ENCODE measurements at regions not wholly inside any gene's neighbourhood (a gene's known extent, or its start where the extent isn't known, plus 50 kb on each side); places are given as distances from the start of the nearest gene placed in this dataset.

DNA sequence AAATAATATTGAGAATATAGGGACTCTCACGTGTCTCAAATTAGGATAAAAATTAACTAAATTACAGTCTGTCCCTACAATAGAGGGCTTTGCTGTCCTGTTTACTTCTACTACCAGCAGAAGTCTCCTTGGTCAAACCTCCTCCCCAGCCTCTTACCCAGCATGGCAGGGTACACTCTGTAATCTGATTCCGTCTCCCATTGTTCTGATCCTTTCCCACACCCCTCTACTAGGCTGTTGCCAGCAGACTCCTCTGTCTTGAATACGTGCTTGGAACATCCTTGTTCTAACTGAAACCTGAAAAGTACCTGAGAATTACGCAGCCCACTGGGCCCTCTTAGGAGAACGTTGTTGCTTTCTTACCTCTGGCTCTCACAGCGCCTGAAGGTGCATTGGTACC, 112.2 kb upstream of the PREP start:
- no peak for DNase-seq
- Histone ChIP-seq H3K27me3 (peaks cover 4% of the 10 kb centered on the region), H3K27ac (no peak overlapping the region), H3K4me3 (no peak overlapping the region), H3K9me3 (no peaks in the 10 kb centered on the region), H3K36me3 (no peaks in the 10 kb centered on the region), H3K4me1 (no peaks in the 10 kb centered on the region)
- WGBS, 2 donors (ENCODE audit: low coverage in 1 of 2) = 87 to 89% methylated on average over 5 to 6 of the region's 6 CpGs
- intact Hi-C loops (cut with DNase I; ENCODE audit: low total_unique reads) = no loop called here
- in situ Hi-C loops (cut with MboI; ENCODE audit: low pct_ligation_motif_present in 1 of 4, low pct_unique_long_range_greater_than_20kb in 1 of 4, low sequenced_read_pairs in 3 of 4) = no loop called here
- TF ChIP-seq, protein P1, sequence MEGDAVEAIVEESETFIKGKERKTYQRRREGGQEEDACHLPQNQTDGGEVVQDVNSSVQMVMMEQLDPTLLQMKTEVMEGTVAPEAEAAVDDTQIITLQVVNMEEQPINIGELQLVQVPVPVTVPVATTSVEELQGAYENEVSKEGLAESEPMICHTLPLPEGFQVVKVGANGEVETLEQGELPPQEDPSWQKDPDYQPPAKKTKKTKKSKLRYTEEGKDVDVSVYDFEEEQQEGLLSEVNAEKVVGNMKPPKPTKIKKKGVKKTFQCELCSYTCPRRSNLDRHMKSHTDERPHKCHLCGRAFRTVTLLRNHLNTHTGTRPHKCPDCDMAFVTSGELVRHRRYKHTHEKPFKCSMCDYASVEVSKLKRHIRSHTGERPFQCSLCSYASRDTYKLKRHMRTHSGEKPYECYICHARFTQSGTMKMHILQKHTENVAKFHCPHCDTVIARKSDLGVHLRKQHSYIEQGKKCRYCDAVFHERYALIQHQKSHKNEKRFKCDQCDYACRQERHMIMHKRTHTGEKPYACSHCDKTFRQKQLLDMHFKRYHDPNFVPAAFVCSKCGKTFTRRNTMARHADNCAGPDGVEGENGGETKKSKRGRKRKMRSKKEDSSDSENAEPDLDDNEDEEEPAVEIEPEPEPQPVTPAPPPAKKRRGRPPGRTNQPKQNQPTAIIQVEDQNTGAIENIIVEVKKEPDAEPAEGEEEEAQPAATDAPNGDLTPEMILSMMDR (IDR thresholded peaks at IDR 0.05) = no peak

DNA sequence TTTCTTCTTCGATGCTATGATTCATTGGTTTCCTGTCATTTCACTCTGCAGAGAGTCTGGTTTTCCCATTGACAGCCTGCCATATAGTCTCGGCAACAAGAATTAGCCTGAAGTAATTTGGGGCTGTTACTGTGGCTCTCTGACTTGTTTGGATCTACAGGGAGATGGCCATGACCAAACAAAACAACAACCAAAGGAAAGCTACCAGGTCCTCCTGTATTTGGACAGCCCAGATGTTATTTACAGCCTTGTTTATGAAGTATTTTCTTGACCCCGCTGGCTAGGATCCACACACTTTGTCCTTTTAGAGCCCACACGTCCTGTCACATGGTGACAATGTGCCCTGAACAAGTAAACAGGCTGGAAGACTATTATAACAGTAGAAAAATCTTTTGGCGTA, 111.4 kb upstream of the PREP start:
- TF ChIP-seq POLR2A (IDR thresholded peaks at IDR 0.05) = no peak
- Histone ChIP-seq H3K27me3 (peaks cover 4% of the 10 kb centered on the region), H3K36me3 (no peaks in the 10 kb centered on the region), H3K9me3 (no peaks in the 10 kb centered on the region), H3K27ac (no peak overlapping the region), H3K4me1 (no peaks in the 10 kb centered on the region), H3K4me3 (no peak overlapping the region)
- in situ Hi-C loops (cut with MboI; ENCODE audit: low pct_ligation_motif_present in 1 of 4, low pct_unique_long_range_greater_than_20kb in 1 of 4, low sequenced_read_pairs in 3 of 4) (no loop called here), intact Hi-C loops (cut with DNase I; ENCODE audit: low total_unique reads) (no loop called here)
- DNase-seq = no peak
- WGBS, 2 donors (ENCODE audit: low coverage in 1 of 2) = 67 to 72% methylated on average over 5 of the region's 5 CpGs

DNA sequence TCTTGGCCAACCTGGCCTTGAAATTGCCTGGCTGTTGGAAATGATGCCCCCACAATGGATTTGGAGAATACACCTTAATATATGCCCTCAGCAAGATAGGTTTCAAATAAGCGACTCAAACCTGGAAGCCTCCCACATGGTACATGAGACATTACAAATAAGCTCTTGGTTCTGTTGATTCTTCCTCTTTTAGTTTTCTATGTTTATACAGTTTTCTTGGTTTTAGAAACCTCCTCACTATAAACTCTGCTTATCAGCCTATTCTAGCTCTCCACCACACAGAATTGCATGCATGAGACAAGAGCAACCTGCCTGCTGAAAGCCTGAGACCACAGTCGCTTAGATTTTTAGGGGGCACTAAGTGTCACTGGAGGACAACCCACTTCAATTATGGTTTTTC, 108.8 kb upstream of the PREP start:
- H3K27me3 ChIP-seq = peaks cover 4% of the 10 kb centered on the region
- no peak for DNase-seq
- no peak overlapping the region for H3K27ac ChIP-seq
- no peaks in the 10 kb centered on the region for H3K4me1 ChIP-seq
- intact Hi-C loops (cut with DNase I; ENCODE audit: low total_unique reads) (no loop called here), in situ Hi-C loops (cut with MboI; ENCODE audit: low pct_ligation_motif_present in 1 of 4, low pct_unique_long_range_greater_than_20kb in 1 of 4, low sequenced_read_pairs in 3 of 4) (no loop called here)
- H3K9me3 ChIP-seq = no peaks in the 10 kb centered on the region
- TF ChIP-seq, protein P1 (IDR thresholded peaks at IDR 0.05) = no peak
- no peak for TF ChIP-seq POLR2AphosphoS5 (IDR thresholded peaks at IDR 0.05)
- no peak for TF ChIP-seq POLR2A (IDR thresholded peaks at IDR 0.05)
- no peak for TF ChIP-seq EP300 (IDR thresholded peaks at IDR 0.05; ENCODE audit: low read depth)
- WGBS, 2 donors (ENCODE audit: low coverage in 1 of 2) = 85% methylated on average over 2 of the region's 2 CpGs; no CpG with 5 or more reads in 1 of the 2 donors
- H3K36me3 ChIP-seq = no peaks in the 10 kb centered on the region
- H3K4me3 ChIP-seq = no peak overlapping the region

DNA sequence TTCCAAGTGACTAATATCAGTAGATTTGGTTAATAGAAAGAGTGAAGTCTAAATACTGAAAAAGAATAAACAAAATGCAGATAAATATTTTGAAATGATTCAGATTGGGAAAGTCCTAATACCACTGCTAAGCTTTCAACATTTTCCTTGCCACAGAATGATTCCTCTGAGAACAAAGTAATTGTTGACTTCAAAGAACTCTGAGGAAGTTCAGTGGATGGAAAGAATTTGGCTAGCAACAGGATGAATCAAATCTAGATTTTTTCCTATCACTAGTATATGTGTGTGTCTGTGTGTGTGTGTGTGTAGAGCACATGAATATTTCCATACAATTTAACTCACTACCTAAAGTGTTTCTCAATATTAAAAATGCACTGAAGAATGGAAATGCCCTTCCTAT, 107.9 kb upstream of the PREP start:
- DNase-seq = no peak
- H3K9me3 ChIP-seq = no peaks in the 10 kb centered on the region
- intact Hi-C loops (cut with DNase I; ENCODE audit: low total_unique reads) (no loop called here), in situ Hi-C loops (cut with MboI; ENCODE audit: low pct_ligation_motif_present in 1 of 4, low pct_unique_long_range_greater_than_20kb in 1 of 4, low sequenced_read_pairs in 3 of 4) (no loop called here)
- no peak for TF ChIP-seq EP300 (IDR thresholded peaks at IDR 0.05; ENCODE audit: low read depth)
- H3K27me3 ChIP-seq = peaks cover 4% of the 10 kb centered on the region
- no peak overlapping the region for H3K27ac ChIP-seq
- no peaks in the 10 kb centered on the region for H3K4me1 ChIP-seq
- H3K4me3 ChIP-seq = no peak overlapping the region
- no peaks in the 10 kb centered on the region for H3K36me3 ChIP-seq

DNA sequence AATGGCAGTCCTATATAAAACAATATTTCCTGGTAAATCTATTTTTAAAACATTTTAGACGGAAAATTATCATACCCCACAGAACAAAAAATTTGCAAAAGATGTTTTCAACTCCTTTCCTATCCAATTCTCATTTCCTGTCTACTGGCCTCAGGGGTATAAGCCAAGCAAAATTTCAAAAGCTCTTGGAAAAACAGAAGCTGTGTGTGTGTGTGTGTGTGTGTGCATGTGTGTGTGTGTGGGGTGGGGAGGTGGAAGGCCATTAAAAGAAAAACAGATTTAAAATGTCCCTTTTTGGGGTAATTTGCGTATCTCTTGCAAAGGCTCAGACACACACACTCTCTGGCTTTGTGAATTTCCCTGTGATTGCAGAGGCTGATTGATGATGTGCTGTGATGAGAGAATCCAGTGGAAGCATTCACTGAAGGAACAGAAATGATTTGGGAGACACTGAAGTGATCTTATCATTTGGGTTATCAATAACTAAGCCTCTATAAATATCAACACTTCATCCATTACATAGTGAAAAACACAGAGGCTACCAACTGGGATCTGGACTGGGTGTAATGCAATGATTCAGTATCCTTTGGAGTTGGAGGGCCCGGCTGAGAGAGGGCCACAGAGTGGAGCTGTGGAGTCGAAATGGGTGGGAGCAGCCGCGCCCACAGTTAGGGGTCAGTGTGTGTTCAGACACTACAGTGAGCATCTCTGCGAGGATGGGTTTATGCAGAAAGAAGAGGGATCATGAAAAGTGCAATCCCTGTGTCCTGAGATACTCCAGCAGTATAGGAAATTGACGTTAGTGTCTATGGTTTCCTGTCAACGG, 106.8 kb upstream of the PREP start:
- no peak for DNase-seq
- Histone ChIP-seq H3K27me3 (peaks cover 4% of the 10 kb centered on the region), H3K36me3 (no peaks in the 10 kb centered on the region), H3K27ac (no peak overlapping the region), H3K4me1 (no peaks in the 10 kb centered on the region), H3K9me3 (no peaks in the 10 kb centered on the region), H3K4me3 (no peak overlapping the region)
- in situ Hi-C loops (cut with MboI; ENCODE audit: low pct_ligation_motif_present in 1 of 4, low pct_unique_long_range_greater_than_20kb in 1 of 4, low sequenced_read_pairs in 3 of 4) (no loop called here), intact Hi-C loops (cut with DNase I; ENCODE audit: low total_unique reads) (no loop called here)
- TF ChIP-seq, protein P1 (IDR thresholded peaks at IDR 0.05) = no peak
- TF ChIP-seq EP300 (IDR thresholded peaks at IDR 0.05; ENCODE audit: low read depth) = no peak
- TF ChIP-seq POLR2A (IDR thresholded peaks at IDR 0.05) = no peak
- no peak for TF ChIP-seq POLR2AphosphoS5 (IDR thresholded peaks at IDR 0.05)
- 69% methylated on average over 9 of the region's 9 CpGs for WGBS, 2 donors (ENCODE audit: low coverage in 1 of 2)

Data from transverse colon (tissue), 4 donors.